Tibial artery (tissue), 4 donors: ENCODE measurements at regions not wholly inside any gene's neighbourhood (a gene's known extent, or its start where the extent isn't known, plus 50 kb on each side); places are given as distances from the start of the nearest gene placed in this dataset.

Source experiments
- DNase-seq, 2 donors: peaks; one replicate each; pipeline ENCODE4 v3.0.0-alpha.2; 2019
- H3K27ac ChIP-seq, 2 donors: fragments of 200-600 bp; sonication (generic) in 1 of 2; 1 replicate in 1 of 2; 2 replicates in 1 of 2; pipeline ENCODE4 v1.5.1; 2018 to 2019; ENCODE audit warnings: mild to moderate bottlenecking in 1 of 2
- H3K27me3 ChIP-seq, 2 donors: fragments of 200-600 bp; sonication (generic) in 1 of 2; one replicate each; pipeline versions ENCODE4 v1.5.1 to v1.6.0; 2016 to 2019
- H3K36me3 ChIP-seq, 3 donors: fragments of 200-600 bp; sonication (generic) in 2 of 3; one replicate each; pipeline ENCODE4 v1.5.1; 2016 to 2019; ENCODE audit warnings: mild to moderate bottlenecking in 2 of 3
- H3K4me1 ChIP-seq, 4 donors: fragments of 200-600 bp; sonication (generic) in 2 of 4; 1 replicate in 3 of 4; 2 replicates in 1 of 4; pipeline ENCODE4 v1.5.1; 2016 to 2019
- H3K4me3 ChIP-seq, 2 donors: fragments of 200-600 bp; sonication (generic) in 1 of 2; 1 replicate in 1 of 2; 2 replicates in 1 of 2; pipeline ENCODE4 v1.5.1; 2018 to 2019; ENCODE audit warnings: mild to moderate bottlenecking in 2 of 2
- H3K9me3 ChIP-seq, 3 donors: fragments of 200-600 bp; sonication (generic) in 1 of 3; one replicate each; pipeline ENCODE4 v1.5.1; 2016 to 2019
- intact Hi-C: fragments of 100-400 bp; cut with DNase I; formaldehyde crosslinking; loops from one replicate; pipeline ENCODE4 v1.15.0; 2023; ENCODE audit warnings: low total_unique reads
- TF ChIP-seq, protein P1 (sequence below), 2 experiments: fragments of 200-600 bp in 1 of 2; fragments of 450-650 bp in 1 of 2; IDR thresholded peaks; one replicate each; pipeline ENCODE4 v1.5.1; 2017 to 2019; ENCODE audit warnings: antibody characterized with exemption in 2 of 2, mild to moderate bottlenecking in 1 of 2, moderate library complexity in 1 of 2

DNA sequence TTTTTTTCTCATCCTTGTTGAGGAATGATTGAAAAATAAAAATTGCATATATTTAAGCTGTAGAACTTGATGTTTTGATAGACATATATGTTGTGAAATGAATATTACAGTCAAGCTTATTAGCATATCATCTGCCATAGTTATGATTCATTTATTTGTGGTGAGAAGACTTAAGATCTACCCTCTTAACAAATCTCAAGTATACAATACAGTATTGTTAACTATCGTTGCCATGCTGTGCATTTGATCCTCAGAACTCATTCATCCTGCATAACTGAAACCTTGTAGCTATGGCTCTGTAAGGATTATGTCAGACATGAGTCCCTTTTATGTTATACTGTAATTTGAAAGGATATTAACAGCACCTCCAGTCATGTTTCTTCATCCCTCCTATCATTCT lies 2045.3 kb downstream of the ARAP2 start:
- DNase-seq, result no peak
- intact Hi-C loops, result no loop called here

DNA sequence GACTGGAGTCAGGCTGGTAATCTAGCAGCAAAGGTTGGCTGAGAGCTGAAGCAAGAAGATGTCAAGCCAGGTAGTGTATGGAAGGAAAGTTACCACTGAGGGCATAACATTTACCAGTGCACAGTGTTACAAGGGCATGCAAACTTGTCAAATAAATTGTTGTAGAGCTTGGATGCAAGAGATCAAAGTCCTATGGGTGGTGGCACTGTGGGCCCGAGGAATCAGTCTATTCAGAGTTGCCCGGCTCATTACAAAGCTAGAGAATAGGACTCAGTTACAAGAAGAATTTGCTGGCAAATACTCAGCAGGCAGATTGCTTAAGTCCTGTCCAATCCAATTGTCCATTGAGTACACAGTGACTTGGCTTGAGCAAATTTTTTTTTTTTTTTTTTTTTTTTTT lies 2043.8 kb downstream of the ARAP2 start:
- Histone ChIP-seq H3K36me3 (no peaks in the 10 kb centered on the region), H3K27ac (no peak overlapping the region), H3K27me3 (no peaks in the 10 kb centered on the region), H3K4me3 (no peak overlapping the region), H3K9me3 (no peaks in the 10 kb centered on the region), H3K4me1 (no peaks in the 10 kb centered on the region)
- no peak for DNase-seq
- TF ChIP-seq, protein P1, sequence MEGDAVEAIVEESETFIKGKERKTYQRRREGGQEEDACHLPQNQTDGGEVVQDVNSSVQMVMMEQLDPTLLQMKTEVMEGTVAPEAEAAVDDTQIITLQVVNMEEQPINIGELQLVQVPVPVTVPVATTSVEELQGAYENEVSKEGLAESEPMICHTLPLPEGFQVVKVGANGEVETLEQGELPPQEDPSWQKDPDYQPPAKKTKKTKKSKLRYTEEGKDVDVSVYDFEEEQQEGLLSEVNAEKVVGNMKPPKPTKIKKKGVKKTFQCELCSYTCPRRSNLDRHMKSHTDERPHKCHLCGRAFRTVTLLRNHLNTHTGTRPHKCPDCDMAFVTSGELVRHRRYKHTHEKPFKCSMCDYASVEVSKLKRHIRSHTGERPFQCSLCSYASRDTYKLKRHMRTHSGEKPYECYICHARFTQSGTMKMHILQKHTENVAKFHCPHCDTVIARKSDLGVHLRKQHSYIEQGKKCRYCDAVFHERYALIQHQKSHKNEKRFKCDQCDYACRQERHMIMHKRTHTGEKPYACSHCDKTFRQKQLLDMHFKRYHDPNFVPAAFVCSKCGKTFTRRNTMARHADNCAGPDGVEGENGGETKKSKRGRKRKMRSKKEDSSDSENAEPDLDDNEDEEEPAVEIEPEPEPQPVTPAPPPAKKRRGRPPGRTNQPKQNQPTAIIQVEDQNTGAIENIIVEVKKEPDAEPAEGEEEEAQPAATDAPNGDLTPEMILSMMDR (IDR thresholded peaks at IDR 0.05), result no peak
- intact Hi-C loops, result no loop called here

More for the DNA sequence above, 2045.3 kb downstream of the ARAP2 start:
- H3K4me1 ChIP-seq, result no peaks in the 10 kb centered on the region
- H3K27me3 ChIP-seq, result no peaks in the 10 kb centered on the region
- no peak overlapping the region for H3K4me3 ChIP-seq
- H3K9me3 ChIP-seq, result no peaks in the 10 kb centered on the region
- H3K36me3 ChIP-seq, result no peaks in the 10 kb centered on the region
- TF ChIP-seq, protein P1 (IDR thresholded peaks at IDR 0.05), result no peak
- H3K27ac ChIP-seq, result no peak overlapping the region

DNA sequence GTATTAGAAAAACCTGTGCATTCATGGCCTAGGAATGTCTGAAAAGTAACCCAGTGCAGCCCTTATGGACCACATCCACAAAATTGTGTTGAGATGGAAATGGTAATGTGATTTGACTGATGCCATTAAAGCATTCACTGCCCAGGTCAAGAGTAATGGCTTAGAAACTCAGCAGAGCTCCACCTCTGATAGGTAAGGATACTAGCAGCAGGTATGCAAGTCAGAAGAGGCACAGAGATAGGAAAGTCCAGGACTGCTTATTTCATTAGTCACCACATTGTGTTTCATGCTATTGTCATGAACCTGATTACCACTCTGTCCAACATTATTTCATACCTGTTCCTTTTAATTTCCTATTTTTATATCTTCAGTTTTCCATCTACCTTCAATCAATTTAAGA lies 2042.2 kb downstream of the ARAP2 start:
- intact Hi-C loops, result no loop called here
- H3K4me3 ChIP-seq, result no peak overlapping the region
- H3K27me3 ChIP-seq, result no peaks in the 10 kb centered on the region
- no peak overlapping the region for H3K27ac ChIP-seq
- no peaks in the 10 kb centered on the region for H3K4me1 ChIP-seq
- DNase-seq, result no peak
- H3K9me3 ChIP-seq, result no peaks in the 10 kb centered on the region
- no peaks in the 10 kb centered on the region for H3K36me3 ChIP-seq
- TF ChIP-seq, protein P1 (IDR thresholded peaks at IDR 0.05), result no peak

DNA sequence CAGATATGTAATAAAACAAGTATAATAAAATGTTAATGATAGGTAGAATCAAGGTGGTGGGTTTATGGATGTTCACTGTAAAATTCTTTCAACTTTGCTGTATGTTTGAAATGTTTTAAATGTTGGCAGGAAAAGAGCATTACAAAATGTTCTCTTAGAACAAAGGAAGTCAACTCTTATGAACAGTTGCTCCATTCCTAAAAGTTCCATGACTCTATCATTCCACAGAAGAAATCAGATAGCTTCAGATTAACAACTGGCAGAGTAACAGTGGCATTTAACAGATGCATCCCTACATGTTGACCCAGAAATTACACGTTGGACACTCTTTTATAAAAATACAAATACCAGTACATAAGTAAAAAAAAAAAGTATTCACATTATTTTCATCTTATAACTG lies 2023.7 kb downstream of the ARAP2 start:
- Histone ChIP-seq H3K27ac (no peak overlapping the region), H3K36me3 (no peaks in the 10 kb centered on the region), H3K4me1 (no peaks in the 10 kb centered on the region), H3K9me3 (no peaks in the 10 kb centered on the region), H3K4me3 (no peak overlapping the region), H3K27me3 (no peaks in the 10 kb centered on the region)
- intact Hi-C loops, result loop anchor here (5.0 kb wide), 1 partner anchor 458 kb away; no protein-coding TSS in a partner anchor
- DNase-seq, result no peak
- TF ChIP-seq, protein P1 (IDR thresholded peaks at IDR 0.05), result no peak

DNA sequence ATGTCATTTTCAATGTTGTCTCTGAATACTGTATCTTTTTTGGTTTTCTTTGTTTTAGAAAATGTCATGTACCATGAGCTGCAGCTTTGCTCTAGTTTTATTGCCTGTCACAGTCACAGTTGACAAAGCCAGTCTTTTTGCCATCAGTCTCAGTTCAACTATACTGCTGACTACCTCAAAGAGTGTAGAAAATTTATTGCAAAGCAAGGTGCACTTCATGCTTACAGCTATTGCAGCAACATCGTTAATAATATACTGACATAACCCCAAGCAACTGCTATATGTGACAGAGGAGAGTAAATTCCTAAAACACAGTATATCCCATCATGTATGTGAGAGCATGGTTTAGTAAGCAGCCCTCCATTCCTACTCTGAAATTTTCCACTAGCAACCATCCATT lies 2022.3 kb downstream of the ARAP2 start:
- Histone ChIP-seq H3K27ac (no peak overlapping the region), H3K4me1 (no peaks in the 10 kb centered on the region), H3K4me3 (no peak overlapping the region), H3K27me3 (no peaks in the 10 kb centered on the region), H3K36me3 (no peaks in the 10 kb centered on the region), H3K9me3 (no peaks in the 10 kb centered on the region)
- no peak for DNase-seq
- intact Hi-C loops, result loop anchor here (5.0 kb wide), 1 partner anchor 460 kb away; no protein-coding TSS in a partner anchor
- TF ChIP-seq, protein P1 (IDR thresholded peaks at IDR 0.05), result no peak

DNA sequence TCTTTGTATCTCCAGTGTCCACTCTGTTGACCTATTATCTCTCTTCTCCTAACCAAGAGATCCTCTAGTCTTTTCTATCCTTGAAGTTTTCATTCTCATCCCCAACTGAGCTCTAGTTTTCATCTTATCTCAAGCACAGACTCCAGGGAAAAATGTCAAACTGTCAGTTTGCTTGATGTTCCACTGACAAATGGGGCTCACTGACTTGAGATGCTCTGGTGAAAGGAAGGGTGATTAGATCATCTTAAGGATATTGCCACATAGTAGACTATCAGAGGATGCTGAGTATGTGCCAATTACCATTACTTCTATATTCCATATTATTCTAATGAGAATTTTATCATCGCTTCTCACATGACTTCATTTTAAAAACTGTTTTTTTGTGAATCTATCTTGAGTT lies 2008.2 kb downstream of the ARAP2 start:
- Histone ChIP-seq H3K36me3 (no peaks in the 10 kb centered on the region), H3K4me1 (no peaks in the 10 kb centered on the region), H3K9me3 (no peaks in the 10 kb centered on the region), H3K27ac (no peak overlapping the region), H3K27me3 (no peaks in the 10 kb centered on the region), H3K4me3 (no peak overlapping the region)
- TF ChIP-seq, protein P1 (IDR thresholded peaks at IDR 0.05), result no peak
- intact Hi-C loops, result no loop called here
- no peak for DNase-seq
